ENCODE measurements at regions not wholly inside any gene's neighbourhood (a gene's known extent, or its start where the extent isn't known, plus 50 kb on each side); places are given as distances from the start of the nearest gene placed in this dataset.
"Not testable (repeated sequence)": the region's sequence is repeated elsewhere in the genome, so short reads cannot be mapped to it uniquely, and the experiment has no call there.

DNA sequence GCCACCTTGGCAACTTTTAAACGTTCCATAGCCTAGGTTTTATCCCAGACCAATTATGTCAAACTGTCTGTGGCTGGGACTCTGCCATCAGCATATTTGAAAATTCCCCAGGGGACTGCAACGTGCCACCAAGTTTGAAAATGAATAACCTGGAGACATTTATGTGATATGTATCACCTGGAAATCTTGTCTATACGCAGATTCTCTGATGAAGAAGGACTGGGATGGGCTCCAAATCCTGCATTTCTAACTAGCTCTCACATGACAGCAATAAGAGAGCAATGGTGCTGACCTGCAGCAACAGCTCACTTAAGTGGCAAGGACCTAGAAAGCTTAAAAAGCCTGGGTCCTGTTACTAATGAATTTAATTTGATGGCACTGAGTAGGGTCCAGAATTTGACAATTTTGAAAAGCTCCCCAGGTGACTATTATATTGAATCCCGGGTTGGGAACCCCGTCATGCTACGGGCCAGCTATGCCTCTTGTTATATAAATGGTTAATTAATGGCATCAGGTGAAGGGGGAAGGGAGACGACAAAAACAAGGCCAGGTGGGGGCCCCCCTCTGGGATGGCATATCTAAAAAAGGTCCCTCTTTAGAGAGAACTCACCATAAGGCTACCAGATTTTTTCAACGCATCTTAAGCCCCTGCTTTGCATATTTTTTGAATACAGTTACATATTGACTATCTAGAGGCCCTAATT, 213.7 kb downstream of the ZIC5 start:
- Histone ChIP-seq H3K27ac (no peak overlapping the region), H3K4me1 (replicated peaks) (no peaks in the 10 kb centered on the region), H3K4me3 (no peak overlapping the region), H3K9me3 (replicated peaks) (peaks cover 6% of the 10 kb centered on the region; the same call in 1 of the 2 replicates), H3K27me3 (replicated peaks) (0 out of 2 replicates have a peak, but pooled peaks cover 10% of the 10 kb centered on the region), H3K36me3 (no peaks in the 10 kb centered on the region)
- DNase-seq (ENCODE audit: low read depth in 1 of 2, low spot score in 2 of 2) = peak in 1 of 2 experiments; percentile 55

GRCh38 chr13:99756281-99756680, 215.3 kb downstream of the ZIC5 start:
- Histone ChIP-seq H3K9me3 (replicated peaks) (peaks cover 3% of the 10 kb centered on the region; the same call in 1 of the 2 replicates), H3K27me3 (replicated peaks) (0 out of 2 replicates have a peak, but pooled peaks cover 4% of the 10 kb centered on the region), H3K4me3 (no peak overlapping the region), H3K27ac (no peak overlapping the region), H3K36me3 (no peaks in the 10 kb centered on the region), H3K4me1 (replicated peaks) (no peaks in the 10 kb centered on the region)
- no peak for DNase-seq (ENCODE audit: low read depth in 1 of 2, low spot score in 2 of 2)

DNA sequence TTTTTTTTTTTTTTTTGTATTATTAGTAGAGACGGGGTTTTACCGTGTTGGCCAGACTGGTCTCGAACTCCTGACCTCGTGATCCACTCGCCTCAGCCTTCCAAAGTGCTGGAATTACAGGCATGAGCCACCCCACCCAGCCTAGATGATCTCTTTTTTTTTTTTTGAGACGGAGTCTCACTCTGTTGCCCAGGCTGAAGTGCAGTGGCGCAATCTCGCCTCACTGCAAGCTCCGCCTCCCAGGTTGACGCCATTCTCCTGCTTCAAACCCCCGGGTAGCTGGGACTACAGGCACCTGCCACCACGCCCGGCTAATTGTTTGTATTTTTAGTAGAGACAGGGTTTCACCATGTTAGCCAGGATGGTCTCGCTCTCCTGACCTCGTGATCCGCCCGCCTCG, 216.8 kb downstream of the ZIC5 start:
- H3K4me3 ChIP-seq; H3K4me1 ChIP-seq (replicated peaks); H3K27ac ChIP-seq; H3K9me3 ChIP-seq (replicated peaks); H3K27me3 ChIP-seq (replicated peaks); H3K36me3 ChIP-seq: not testable (repeated sequence)
- DNase-seq (ENCODE audit: low read depth in 1 of 2, low spot score in 2 of 2) = peak in 1 of 2 experiments; percentile 53

DNA sequence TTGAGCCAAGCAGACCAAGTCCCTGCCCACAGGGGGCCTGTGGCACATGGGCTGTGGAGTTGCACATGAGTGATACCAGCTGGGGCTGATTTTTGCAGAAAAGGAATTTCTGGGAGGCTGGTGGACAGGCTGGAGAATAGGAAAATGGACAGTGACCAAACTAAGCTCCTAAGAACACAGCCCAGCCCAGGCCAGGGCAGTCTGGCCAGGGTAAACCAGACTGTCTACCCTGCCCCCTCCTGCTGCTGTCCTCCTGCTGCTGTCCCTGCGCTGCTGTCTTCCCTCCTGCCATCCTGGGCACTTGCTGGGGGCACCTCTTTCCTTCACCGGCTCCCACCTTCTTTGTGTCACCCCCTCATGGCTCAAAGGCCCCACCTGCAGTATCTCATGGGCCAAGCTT, 219.2 kb downstream of the ZIC5 start:
- H3K27ac ChIP-seq = no peak overlapping the region
- H3K27me3 ChIP-seq (replicated peaks) = peaks cover 4% of the 10 kb centered on the region; the same call in 1 of the 2 replicates
- H3K36me3 ChIP-seq = no peaks in the 10 kb centered on the region
- peak in 1 of 2 experiments; percentile 59 for DNase-seq (ENCODE audit: low read depth in 1 of 2, low spot score in 2 of 2)
- H3K9me3 ChIP-seq (replicated peaks) = no peaks in the 10 kb centered on the region
- no peaks in the 10 kb centered on the region for H3K4me1 ChIP-seq (replicated peaks)
- H3K4me3 ChIP-seq = no peak overlapping the region

- Histone ChIP-seq H3K4me1 (replicated peaks) (no peaks in the 10 kb centered on the region), H3K36me3 (no peaks in the 10 kb centered on the region), H3K27ac (no peak overlapping the region), H3K4me3 (no peak overlapping the region), H3K27me3 (replicated peaks) (peaks cover 5% of the 10 kb centered on the region; the same call in 1 of the 2 replicates), H3K9me3 (replicated peaks) (no peaks in the 10 kb centered on the region)
- DNase-seq (ENCODE audit: low read depth in 1 of 2, low spot score in 2 of 2) = no peak
Observed at GRCh38 chr13:99751517-99752199, 219.9 kb downstream of the ZIC5 start.

DNA sequence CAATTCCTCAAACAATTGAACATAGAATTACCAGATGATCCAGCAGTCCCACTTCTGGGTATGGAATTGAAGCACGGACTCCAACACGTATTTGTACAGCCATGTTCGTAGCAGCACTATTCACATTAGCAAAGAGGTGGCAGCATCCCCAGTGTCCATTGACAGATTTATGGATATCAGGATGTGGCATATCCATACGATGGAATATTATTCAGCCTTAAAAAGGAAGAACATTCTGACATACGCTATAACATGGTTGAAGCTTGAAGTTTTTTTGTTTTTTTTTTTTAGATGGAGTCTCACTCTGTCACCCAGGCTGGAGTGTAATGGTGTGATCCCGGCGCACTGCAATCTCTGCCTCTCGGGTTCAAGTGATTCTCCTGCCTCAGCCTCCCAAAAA, 220.6 kb downstream of the ZIC5 start:
- Histone ChIP-seq H3K4me3 (no peak overlapping the region), H3K27ac (no peak overlapping the region), H3K36me3 (no peaks in the 10 kb centered on the region), H3K9me3 (replicated peaks) (no peaks in the 10 kb centered on the region), H3K4me1 (replicated peaks) (no peaks in the 10 kb centered on the region), H3K27me3 (replicated peaks) (peaks cover 6% of the 10 kb centered on the region)
- no peak for DNase-seq (ENCODE audit: low read depth in 1 of 2, low spot score in 2 of 2)

DNA sequence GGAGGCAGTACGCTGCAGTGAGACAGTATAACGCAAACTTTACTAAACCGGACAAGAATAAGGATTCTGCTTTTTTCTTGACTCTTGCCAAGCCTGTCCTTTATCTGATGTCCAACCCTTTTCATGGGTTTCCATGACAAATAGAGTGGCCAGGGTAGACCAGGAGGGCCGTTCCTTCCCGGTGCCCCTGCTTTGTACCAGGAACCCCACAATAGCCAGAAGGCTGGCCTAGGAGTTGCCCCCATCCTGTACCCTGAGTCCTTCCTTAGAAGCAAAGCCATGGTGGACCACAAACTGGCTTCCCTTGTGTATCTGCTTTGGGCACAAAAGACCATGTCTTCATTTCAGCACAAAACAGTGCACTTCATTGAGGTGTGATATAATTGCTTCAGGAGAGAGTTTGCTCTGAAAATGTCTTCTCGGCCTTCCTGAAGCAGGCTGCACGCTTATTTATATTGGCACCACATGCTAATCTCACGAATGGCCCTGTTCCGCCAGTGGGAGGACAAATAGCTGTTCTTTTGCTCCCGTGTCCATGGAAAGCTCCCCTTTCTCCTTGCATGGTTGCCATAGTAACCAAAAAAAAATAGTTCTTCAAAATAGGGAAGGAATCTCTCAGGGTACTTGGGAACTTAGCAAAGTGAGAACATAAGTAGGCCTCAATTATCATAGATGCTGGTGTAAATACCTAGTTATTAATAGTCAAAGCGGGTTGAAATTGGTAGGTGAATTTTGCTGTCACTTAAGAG, 222.1 kb downstream of the ZIC5 start:
- DNase-seq (ENCODE audit: low read depth in 1 of 2, low spot score in 2 of 2) = peak in 1 of 2 experiments; percentile 56
- Histone ChIP-seq H3K27ac (no peak overlapping the region), H3K27me3 (replicated peaks) (peaks cover 18% of the 10 kb centered on the region), H3K9me3 (replicated peaks) (no peaks in the 10 kb centered on the region), H3K4me3 (no peak overlapping the region), H3K36me3 (no peaks in the 10 kb centered on the region), H3K4me1 (replicated peaks) (no peaks in the 10 kb centered on the region)

GRCh38 chr13:99747403-99747710, 224.2 kb downstream of the ZIC5 start:
- Histone ChIP-seq H3K9me3 (replicated peaks) (no peaks in the 10 kb centered on the region; the same call in 1 of the 2 replicates), H3K4me1 (replicated peaks) (no peaks in the 10 kb centered on the region), H3K27ac (no peak overlapping the region), H3K4me3 (no peak overlapping the region), H3K27me3 (replicated peaks) (peaks cover 31% of the 10 kb centered on the region), H3K36me3 (no peaks in the 10 kb centered on the region)
- DNase-seq (ENCODE audit: low read depth in 1 of 2, low spot score in 2 of 2) = peak in 1 of 2 experiments; percentile 52

GRCh38 chr13:99746637-99747402, 224.7 kb downstream of the ZIC5 start:
- no peak overlapping the region for H3K27ac ChIP-seq
- peaks cover 36% of the 10 kb centered on the region for H3K27me3 ChIP-seq (replicated peaks)
- H3K36me3 ChIP-seq = no peaks in the 10 kb centered on the region
- peak in 1 of 2 experiments; percentile 45 for DNase-seq (ENCODE audit: low read depth in 1 of 2, low spot score in 2 of 2)
- no peak overlapping the region for H3K4me3 ChIP-seq
- no peaks in the 10 kb centered on the region for H3K4me1 ChIP-seq (replicated peaks)
- no peaks in the 10 kb centered on the region; the same call in 1 of the 2 replicates for H3K9me3 ChIP-seq (replicated peaks)

- Histone ChIP-seq H3K27ac (no peak overlapping the region), H3K9me3 (replicated peaks) (no peaks in the 10 kb centered on the region; the same call in 1 of the 2 replicates), H3K27me3 (replicated peaks) (peaks cover 68% of the 10 kb centered on the region), H3K4me3 (no peak overlapping the region), H3K4me1 (replicated peaks) (no peaks in the 10 kb centered on the region), H3K36me3 (no peaks in the 10 kb centered on the region)
- DNase-seq (ENCODE audit: low read depth in 1 of 2, low spot score in 2 of 2) = no peak
Observed at GRCh38 chr13:99743094-99743493, 228.5 kb downstream of the ZIC5 start.

DNA sequence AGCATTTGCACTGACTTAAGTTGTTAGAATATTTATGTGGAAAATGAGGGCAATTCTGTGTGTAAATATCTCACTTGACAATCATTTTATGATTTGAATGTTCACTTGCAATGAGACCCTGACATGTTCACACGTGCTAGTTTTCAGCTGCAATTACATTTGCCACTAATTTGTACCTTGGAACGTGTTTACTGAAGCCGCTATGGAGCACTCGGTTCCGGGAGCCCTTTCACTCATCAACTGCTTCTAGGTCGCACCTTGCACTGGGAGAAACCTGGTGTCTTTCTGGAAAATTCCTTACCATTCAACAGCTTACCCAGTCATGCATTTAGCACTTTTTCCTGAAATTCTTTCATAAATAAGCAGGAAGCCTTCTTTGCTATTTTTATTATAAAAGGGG, 229.6 kb downstream of the ZIC5 start:
- no peaks in the 10 kb centered on the region for H3K4me1 ChIP-seq (replicated peaks)
- H3K4me3 ChIP-seq = no peak overlapping the region
- peaks cover 78% of the 10 kb centered on the region for H3K27me3 ChIP-seq (replicated peaks)
- H3K27ac ChIP-seq = no peak overlapping the region
- no peaks in the 10 kb centered on the region; the same call in 1 of the 2 replicates for H3K9me3 ChIP-seq (replicated peaks)
- peak in 1 of 2 experiments; percentile 40 for DNase-seq (ENCODE audit: low read depth in 1 of 2, low spot score in 2 of 2)
- no peaks in the 10 kb centered on the region for H3K36me3 ChIP-seq

DNA sequence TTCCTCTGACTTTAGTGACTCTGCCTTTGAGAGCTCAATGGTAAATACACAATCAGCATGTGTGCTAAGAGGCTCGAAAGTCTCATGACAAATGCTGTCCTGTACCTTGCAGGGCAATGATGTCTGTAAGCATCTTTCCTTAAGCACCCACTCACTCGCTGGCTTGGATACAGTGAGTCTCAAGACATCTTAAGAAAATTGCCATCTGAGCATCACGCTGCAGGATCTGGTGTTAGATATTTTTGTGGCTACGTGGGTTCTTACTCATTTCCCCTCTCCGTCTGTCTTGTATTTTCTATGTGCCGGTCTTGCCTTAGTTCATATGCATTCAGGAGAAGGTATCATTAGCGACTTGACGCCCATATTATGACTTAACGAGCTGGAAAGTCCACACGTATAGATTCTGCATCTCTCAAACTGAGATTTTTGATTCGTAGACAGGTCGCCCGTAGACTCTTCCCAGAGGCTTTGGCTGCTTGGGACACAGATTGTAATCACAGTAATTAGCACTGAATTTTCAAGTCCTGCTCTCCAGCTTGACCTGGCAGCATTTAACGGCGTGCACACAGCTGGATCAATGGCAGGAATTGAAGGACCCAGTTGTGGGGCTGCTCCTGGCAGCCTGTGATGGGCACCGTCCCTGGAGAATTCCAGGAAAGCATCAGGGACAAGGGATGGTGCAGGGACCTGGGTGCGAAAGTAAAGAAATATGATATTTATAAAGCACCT, 231.2 kb downstream of the ZIC5 start:
- DNase-seq (ENCODE audit: low read depth in 1 of 2, low spot score in 2 of 2) = peak in 1 of 2 experiments; percentile 57
- H3K27ac ChIP-seq = no peak overlapping the region
- H3K4me3 ChIP-seq = no peak overlapping the region
- peaks cover 77% of the 10 kb centered on the region for H3K27me3 ChIP-seq (replicated peaks)
- H3K9me3 ChIP-seq (replicated peaks) = no peaks in the 10 kb centered on the region; the same call in 1 of the 2 replicates
- no peaks in the 10 kb centered on the region for H3K36me3 ChIP-seq
- no peaks in the 10 kb centered on the region for H3K4me1 ChIP-seq (replicated peaks)

DNA sequence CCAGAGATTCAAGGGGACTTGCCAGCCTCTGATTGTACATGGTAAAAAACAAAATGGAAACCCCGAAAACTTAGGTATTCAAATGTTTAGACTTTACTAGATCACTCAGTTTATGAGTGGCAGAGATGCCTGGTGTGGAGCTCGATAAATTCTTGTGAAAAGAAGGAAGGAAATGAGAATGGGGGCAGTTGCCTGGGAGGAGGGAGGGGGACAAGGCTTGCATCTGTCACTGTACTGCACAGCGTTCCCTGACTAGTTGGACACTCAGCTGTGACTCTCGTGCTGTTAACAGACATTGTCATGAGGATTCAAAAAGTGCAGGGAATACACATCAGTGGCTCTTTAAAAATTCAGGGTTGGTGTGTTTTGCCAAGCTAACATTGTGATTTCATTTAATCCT, 232.9 kb downstream of the ZIC5 start:
- Histone ChIP-seq H3K9me3 (replicated peaks) (no peaks in the 10 kb centered on the region; the same call in 1 of the 2 replicates), H3K36me3 (no peaks in the 10 kb centered on the region), H3K4me1 (replicated peaks) (no peaks in the 10 kb centered on the region), H3K4me3 (no peak overlapping the region), H3K27ac (no peak overlapping the region), H3K27me3 (replicated peaks) (peaks cover 81% of the 10 kb centered on the region)
- DNase-seq (ENCODE audit: low read depth in 1 of 2, low spot score in 2 of 2) = peak in 1 of 2 experiments; percentile 40

Measured in SJSA1 (cell line).